ENCODE measurements at regions not wholly inside any gene's neighbourhood (a gene's known extent, or its start where the extent isn't known, plus 50 kb on each side); places are given as distances from the start of the nearest gene placed in this dataset.
"Not testable (repeated sequence)": the region's sequence is repeated elsewhere in the genome, so short reads cannot be mapped to it uniquely, and the experiment has no call there.

- no peak for DNase-seq (ENCODE audit: low read depth)
These were observed 295.2 kb upstream of the MGMT start for GRCh38 chr10:129171812-129172211.

- no peak for DNase-seq (ENCODE audit: low read depth)
These were observed 292.6 kb upstream of the MGMT start for GRCh38 chr10:129174232-129175014.

- DNase-seq (ENCODE audit: low read depth) = no peak
These were observed 287.6 kb upstream of the MGMT start for GRCh38 chr10:129179245-129179971.

GRCh38 chr10:129179972-129180678, 286.9 kb upstream of the MGMT start:
- DNase-seq (ENCODE audit: low read depth) = no peak

- DNase-seq (ENCODE audit: low read depth) = no peak
These were observed 282.8 kb upstream of the MGMT start for GRCh38 chr10:129184196-129184595.

GRCh38 chr10:129187331-129187730, 279.7 kb upstream of the MGMT start:
- DNase-seq (ENCODE audit: low read depth) = no peak

GRCh38 chr10:129191797-129192196, 275.2 kb upstream of the MGMT start:
- no peak for DNase-seq (ENCODE audit: low read depth)

- no peak for DNase-seq (ENCODE audit: low read depth)
These were observed 274.5 kb upstream of the MGMT start for GRCh38 chr10:129192344-129193128.

GRCh38 chr10:129193148-129193547, 273.9 kb upstream of the MGMT start:
- no peak for DNase-seq (ENCODE audit: low read depth)

GRCh38 chr10:129194181-129194870, 272.7 kb upstream of the MGMT start:
- no peak for DNase-seq (ENCODE audit: low read depth)

- no peak for DNase-seq (ENCODE audit: low read depth)
These were observed 267.2 kb upstream of the MGMT start for GRCh38 chr10:129199826-129200225.

GRCh38 chr10:129203819-129204218, 263.2 kb upstream of the MGMT start:
- no peak for DNase-seq (ENCODE audit: low read depth)

GRCh38 chr10:129207297-129207696, 259.7 kb upstream of the MGMT start:
- DNase-seq (ENCODE audit: low read depth) = no peak

GRCh38 chr10:129210876-129211275, 256.2 kb upstream of the MGMT start:
- DNase-seq (ENCODE audit: low read depth) = no peak

- DNase-seq (ENCODE audit: low read depth) = no peak
These were observed 253.8 kb upstream of the MGMT start for GRCh38 chr10:129213256-129213655.

GRCh38 chr10:129213996-129214395, 253.0 kb upstream of the MGMT start:
- DNase-seq (ENCODE audit: low read depth) = not testable (repeated sequence)

GRCh38 chr10:129219364-129219763, 247.7 kb upstream of the MGMT start:
- no peak for DNase-seq (ENCODE audit: low read depth)

- no peak for DNase-seq (ENCODE audit: low read depth)
These were observed 244.6 kb upstream of the MGMT start for GRCh38 chr10:129222436-129222835.

GRCh38 chr10:129223363-129223762, 243.7 kb upstream of the MGMT start:
- no peak for DNase-seq (ENCODE audit: low read depth)

GRCh38 chr10:129224065-129224464, 243.0 kb upstream of the MGMT start:
- no peak for DNase-seq (ENCODE audit: low read depth)

- DNase-seq (ENCODE audit: low read depth) = no peak
These were observed 235.2 kb upstream of the MGMT start for GRCh38 chr10:129231821-129232220.
